Skeletal muscle satellite cell (primary cell): ENCODE measurements at regions not wholly inside any gene's neighbourhood (a gene's known extent, or its start where the extent isn't known, plus 50 kb on each side); places are given as distances from the start of the nearest gene placed in this dataset.

ENCODE experiments used
- H3K27me3 ChIP-seq: 2 replicates; pipeline ENCODE4 v1.7.0; 2013; ENCODE audit warnings: low read length; ENCODE audit not compliant: control insufficient read depth, insufficient read depth
- H3K36me3 ChIP-seq: 2 replicates; pipeline ENCODE4 v1.7.0; 2013; ENCODE audit warnings: mild to moderate bottlenecking, control low read depth, low read length; ENCODE audit not compliant: insufficient read depth
- H3K4me1 ChIP-seq: 2 replicates; pipeline ENCODE4 v1.7.0; 2013; ENCODE audit warnings: low read length; ENCODE audit not compliant: control insufficient read depth, insufficient read depth
- H3K4me2 ChIP-seq: 2 replicates; pipeline ENCODE4 v1.7.0; 2013; ENCODE audit warnings: mild to moderate bottlenecking, low read length
- H3K4me3 ChIP-seq: 2 replicates; pipeline ENCODE4 v1.7.0; 2013; ENCODE audit warnings: low read length
- H3K9ac ChIP-seq: 2 replicates; pipeline ENCODE4 v1.7.0; 2013; ENCODE audit warnings: mild to moderate bottlenecking, low read depth, low read length, moderate library complexity
- H3K9me3 ChIP-seq: replicated peaks from 2 replicates; pipeline ENCODE4 v1.7.0; 2013; ENCODE audit warnings: mild to moderate bottlenecking, control low read depth, low read length

DNA sequence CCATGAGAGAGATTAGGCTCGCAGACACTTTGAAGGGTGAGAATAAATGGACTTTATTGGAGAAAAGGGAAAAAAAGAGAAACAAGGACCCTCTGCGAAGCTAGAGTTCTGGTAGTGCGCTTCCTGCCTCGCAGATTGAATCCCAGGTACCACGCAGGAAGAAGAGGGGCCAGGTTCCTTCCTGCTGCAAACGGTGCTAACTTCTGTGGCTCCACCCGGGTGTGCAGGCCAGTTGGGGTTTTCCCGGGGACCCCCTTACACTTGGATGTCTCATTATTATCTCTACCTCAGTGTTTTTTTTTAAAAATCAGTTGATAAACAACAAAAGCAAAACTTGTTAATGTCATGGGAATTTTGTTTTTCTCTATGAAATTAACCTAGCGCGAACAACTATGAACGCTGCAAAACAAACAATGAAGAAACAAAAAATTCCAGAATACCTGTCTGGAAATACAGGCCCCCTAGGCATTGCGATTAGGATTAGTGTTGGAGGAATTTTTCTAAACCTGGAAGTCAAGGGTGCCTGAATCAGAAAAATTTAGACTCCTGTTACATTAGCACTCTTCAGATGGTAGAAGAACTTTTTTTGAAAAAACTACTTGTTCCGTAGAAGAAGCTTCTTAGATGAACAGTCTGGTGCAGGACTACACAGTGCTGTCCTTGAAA, 414.5 kb downstream of the MAN2A1 start:
- Histone ChIP-seq H3K4me2 (no peak overlapping the region), H3K9ac (no peak overlapping the region), H3K4me3 (no peak overlapping the region), H3K9me3 (no peaks in the 10 kb centered on the region), H3K4me1 (no peaks in the 10 kb centered on the region), H3K36me3 (no peaks in the 10 kb centered on the region), H3K27me3 (peaks cover 5% of the 10 kb centered on the region)

DNA sequence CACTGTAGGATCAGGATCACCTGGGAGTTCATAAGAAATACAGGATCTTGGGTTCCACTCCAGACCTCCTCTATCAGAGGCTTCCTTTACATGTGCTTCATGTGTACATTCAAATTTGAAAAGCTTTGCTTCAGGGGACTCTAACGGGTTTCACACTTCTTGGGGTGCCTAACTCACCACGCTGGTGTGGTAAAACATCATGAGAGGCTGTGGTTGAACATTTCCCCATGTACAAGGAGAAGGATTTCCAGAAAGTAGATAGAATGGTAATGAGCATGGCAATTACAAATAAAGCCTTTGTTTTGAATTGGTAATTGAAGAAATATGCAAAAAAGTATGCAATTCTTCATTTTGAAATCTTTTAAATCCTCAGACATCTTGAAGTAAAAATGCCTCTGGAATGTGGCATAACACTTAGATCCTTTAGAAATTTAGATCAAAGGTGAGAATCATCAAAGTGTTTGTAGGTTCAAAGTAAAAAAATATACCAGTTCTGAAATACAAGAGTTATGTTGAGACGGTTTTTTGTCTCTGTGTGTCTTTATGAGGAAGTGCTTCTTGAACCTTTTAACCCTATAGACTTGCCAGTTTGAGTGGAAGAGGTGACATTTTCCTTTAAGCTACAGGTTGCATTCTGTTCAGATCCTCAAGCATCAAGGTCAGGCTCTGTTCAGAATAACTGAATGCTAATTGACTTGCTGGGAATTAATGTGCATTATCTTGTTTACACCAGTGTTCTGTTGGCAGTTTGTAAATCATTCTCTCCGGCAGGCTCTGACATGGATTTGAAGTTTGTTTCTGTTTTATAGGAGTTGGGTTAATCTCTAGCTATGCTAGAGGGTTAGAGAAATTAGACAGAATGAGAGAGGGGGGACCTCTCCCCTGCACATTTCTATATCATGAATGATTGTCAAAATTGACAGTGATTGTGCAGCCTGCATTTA, 415.3 kb downstream of the MAN2A1 start:
- H3K4me2 ChIP-seq = no peak overlapping the region
- H3K9me3 ChIP-seq = no peaks in the 10 kb centered on the region
- no peak overlapping the region for H3K4me3 ChIP-seq
- H3K9ac ChIP-seq = no peak overlapping the region
- no peaks in the 10 kb centered on the region for H3K36me3 ChIP-seq
- no peaks in the 10 kb centered on the region for H3K4me1 ChIP-seq
- peaks cover 5% of the 10 kb centered on the region for H3K27me3 ChIP-seq

- H3K9ac ChIP-seq = no peak overlapping the region
- peaks cover 5% of the 10 kb centered on the region for H3K27me3 ChIP-seq
- H3K36me3 ChIP-seq = no peaks in the 10 kb centered on the region
- H3K4me3 ChIP-seq = no peak overlapping the region
- H3K4me1 ChIP-seq = no peaks in the 10 kb centered on the region
- no peaks in the 10 kb centered on the region for H3K9me3 ChIP-seq
- H3K4me2 ChIP-seq = no peak overlapping the region
These were observed 416.0 kb downstream of the MAN2A1 start for GRCh38 chr5:110105692-110106091.

DNA sequence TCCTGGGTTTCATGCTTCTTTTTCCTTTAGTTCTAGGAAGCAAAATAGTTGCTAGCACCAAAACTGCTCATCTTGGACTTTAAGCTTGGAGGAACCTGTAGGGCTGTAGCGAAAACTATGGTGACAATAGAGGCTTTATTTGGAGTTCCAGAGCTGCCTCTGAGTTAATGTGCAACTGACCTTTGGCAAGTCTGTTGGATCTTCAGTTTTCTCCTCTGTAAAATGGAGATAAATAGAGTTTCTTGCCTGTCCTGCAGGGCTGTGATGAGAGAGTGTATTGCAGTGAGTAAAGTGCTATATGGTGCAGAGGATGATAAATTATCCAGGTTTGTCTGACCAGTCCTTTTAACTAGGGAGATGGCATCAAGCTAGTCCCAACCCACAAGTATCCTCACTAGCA, 417.0 kb downstream of the MAN2A1 start:
- Histone ChIP-seq H3K4me3 (no peak overlapping the region), H3K27me3 (peaks cover 5% of the 10 kb centered on the region), H3K9ac (no peak overlapping the region), H3K9me3 (no peaks in the 10 kb centered on the region), H3K4me2 (no peak overlapping the region), H3K4me1 (no peaks in the 10 kb centered on the region), H3K36me3 (no peaks in the 10 kb centered on the region)

- no peak overlapping the region for H3K9ac ChIP-seq
- no peak overlapping the region for H3K4me2 ChIP-seq
- H3K4me3 ChIP-seq = no peak overlapping the region
- peaks cover 5% of the 10 kb centered on the region for H3K27me3 ChIP-seq
- H3K4me1 ChIP-seq = no peaks in the 10 kb centered on the region
- H3K36me3 ChIP-seq = no peaks in the 10 kb centered on the region
- no peaks in the 10 kb centered on the region for H3K9me3 ChIP-seq
These were observed 418.8 kb downstream of the MAN2A1 start for GRCh38 chr5:110108520-110108919.

DNA sequence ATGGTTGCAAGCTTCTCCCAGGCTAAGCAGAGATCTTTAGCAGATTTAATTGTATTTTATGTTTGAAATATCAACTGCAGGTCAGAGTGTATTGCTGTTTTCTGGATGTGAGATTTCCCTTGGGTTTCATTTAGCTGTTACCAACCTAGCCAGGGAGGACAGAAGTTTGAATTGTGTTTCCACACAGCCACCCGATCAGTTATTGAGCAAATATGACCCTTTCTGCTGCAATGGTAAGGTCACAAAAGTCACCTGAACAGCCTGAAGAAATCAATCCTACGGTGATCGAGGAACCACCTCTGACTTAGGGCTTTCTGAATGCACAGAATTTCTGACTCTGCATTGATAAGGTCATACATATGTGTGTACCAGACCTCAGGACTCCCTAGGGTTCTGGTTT, 419.9 kb downstream of the MAN2A1 start:
- Histone ChIP-seq H3K4me2 (no peak overlapping the region), H3K27me3 (peaks cover 5% of the 10 kb centered on the region), H3K4me3 (no peak overlapping the region), H3K9ac (no peak overlapping the region), H3K9me3 (no peaks in the 10 kb centered on the region), H3K4me1 (no peaks in the 10 kb centered on the region), H3K36me3 (no peaks in the 10 kb centered on the region)

DNA sequence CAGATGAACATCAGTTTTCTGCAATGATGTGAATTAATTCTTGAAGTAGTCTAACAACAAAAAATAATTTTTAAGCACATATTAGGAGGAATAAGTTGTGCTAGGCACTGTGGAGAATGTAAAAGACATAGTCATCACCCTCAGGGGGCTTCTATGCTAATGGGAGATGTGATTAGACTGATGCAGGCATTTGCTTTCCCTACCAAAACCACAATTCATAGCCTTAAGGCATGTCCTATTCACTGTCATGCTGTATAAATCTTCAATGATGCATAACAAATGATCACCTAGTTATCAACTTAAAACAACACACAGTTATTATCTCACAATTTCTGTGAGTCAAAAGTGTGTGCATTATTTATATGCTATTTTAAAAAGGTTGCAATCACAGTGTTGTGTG, 422.6 kb downstream of the MAN2A1 start:
- Histone ChIP-seq H3K9me3 (no peaks in the 10 kb centered on the region), H3K27me3 (peaks cover 4% of the 10 kb centered on the region), H3K9ac (no peak overlapping the region), H3K4me3 (no peak overlapping the region), H3K4me1 (no peaks in the 10 kb centered on the region), H3K36me3 (no peaks in the 10 kb centered on the region), H3K4me2 (no peak overlapping the region)

GRCh38 chr5:110115503-110115902, 425.8 kb downstream of the MAN2A1 start:
- H3K9me3 ChIP-seq = no peaks in the 10 kb centered on the region
- no peak overlapping the region for H3K4me2 ChIP-seq
- H3K9ac ChIP-seq = no peak overlapping the region
- H3K4me1 ChIP-seq = no peaks in the 10 kb centered on the region
- H3K4me3 ChIP-seq = no peak overlapping the region
- H3K36me3 ChIP-seq = no peaks in the 10 kb centered on the region
- H3K27me3 ChIP-seq = no peaks in the 10 kb centered on the region

- H3K9me3 ChIP-seq = no peaks in the 10 kb centered on the region
- H3K27me3 ChIP-seq = no peaks in the 10 kb centered on the region
- no peak overlapping the region for H3K4me3 ChIP-seq
- no peak overlapping the region for H3K9ac ChIP-seq
- no peaks in the 10 kb centered on the region for H3K4me1 ChIP-seq
- no peaks in the 10 kb centered on the region for H3K36me3 ChIP-seq
- no peak overlapping the region for H3K4me2 ChIP-seq
These were observed 426.8 kb downstream of the MAN2A1 start for GRCh38 chr5:110116539-110116938.

GRCh38 chr5:110134963-110135935, 445.5 kb downstream of the MAN2A1 start:
- H3K9ac ChIP-seq = no peak overlapping the region
- no peak overlapping the region for H3K4me2 ChIP-seq
- no peaks in the 10 kb centered on the region for H3K27me3 ChIP-seq
- no peaks in the 10 kb centered on the region for H3K36me3 ChIP-seq
- H3K9me3 ChIP-seq = no peaks in the 10 kb centered on the region
- H3K4me3 ChIP-seq = no peak overlapping the region
- H3K4me1 ChIP-seq = no peaks in the 10 kb centered on the region

DNA sequence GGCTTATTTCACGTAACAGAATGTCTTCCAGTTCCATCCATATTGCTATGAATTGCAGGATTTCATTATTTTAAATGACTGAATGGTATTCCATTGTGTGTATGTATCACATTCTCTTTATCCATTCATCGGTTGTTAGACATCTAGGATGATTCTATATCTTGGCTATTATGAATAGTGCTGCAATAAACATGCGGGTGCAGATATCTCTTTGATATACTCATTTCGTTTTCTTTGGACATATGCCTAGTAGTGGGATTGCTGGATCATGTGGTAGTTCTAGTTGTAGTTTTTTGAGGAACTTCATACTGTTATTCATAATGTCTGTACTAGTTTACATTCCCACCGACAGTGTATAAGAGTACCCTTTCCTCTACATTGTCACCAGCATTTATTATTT, 460.5 kb downstream of the MAN2A1 start:
- H3K9me3 ChIP-seq = no peaks in the 10 kb centered on the region
- H3K4me1 ChIP-seq = peaks cover 11% of the 10 kb centered on the region
- H3K36me3 ChIP-seq = no peaks in the 10 kb centered on the region
- no peak overlapping the region for H3K4me2 ChIP-seq
- H3K9ac ChIP-seq = no peak overlapping the region
- H3K4me3 ChIP-seq = no peak overlapping the region
- H3K27me3 ChIP-seq = no peaks in the 10 kb centered on the region
